ENCODE measurements at regions not wholly inside any gene's neighbourhood (a gene's known extent, or its start where the extent isn't known, plus 50 kb on each side); places are given as distances from the start of the nearest gene placed in this dataset.
A peak's percentile ranks its signal among the peaks of the same experiment; 100 is the strongest.
"Not testable (repeated sequence)": the region's sequence is repeated elsewhere in the genome, so short reads cannot be mapped to it uniquely, and the experiment has no call there.

DNA sequence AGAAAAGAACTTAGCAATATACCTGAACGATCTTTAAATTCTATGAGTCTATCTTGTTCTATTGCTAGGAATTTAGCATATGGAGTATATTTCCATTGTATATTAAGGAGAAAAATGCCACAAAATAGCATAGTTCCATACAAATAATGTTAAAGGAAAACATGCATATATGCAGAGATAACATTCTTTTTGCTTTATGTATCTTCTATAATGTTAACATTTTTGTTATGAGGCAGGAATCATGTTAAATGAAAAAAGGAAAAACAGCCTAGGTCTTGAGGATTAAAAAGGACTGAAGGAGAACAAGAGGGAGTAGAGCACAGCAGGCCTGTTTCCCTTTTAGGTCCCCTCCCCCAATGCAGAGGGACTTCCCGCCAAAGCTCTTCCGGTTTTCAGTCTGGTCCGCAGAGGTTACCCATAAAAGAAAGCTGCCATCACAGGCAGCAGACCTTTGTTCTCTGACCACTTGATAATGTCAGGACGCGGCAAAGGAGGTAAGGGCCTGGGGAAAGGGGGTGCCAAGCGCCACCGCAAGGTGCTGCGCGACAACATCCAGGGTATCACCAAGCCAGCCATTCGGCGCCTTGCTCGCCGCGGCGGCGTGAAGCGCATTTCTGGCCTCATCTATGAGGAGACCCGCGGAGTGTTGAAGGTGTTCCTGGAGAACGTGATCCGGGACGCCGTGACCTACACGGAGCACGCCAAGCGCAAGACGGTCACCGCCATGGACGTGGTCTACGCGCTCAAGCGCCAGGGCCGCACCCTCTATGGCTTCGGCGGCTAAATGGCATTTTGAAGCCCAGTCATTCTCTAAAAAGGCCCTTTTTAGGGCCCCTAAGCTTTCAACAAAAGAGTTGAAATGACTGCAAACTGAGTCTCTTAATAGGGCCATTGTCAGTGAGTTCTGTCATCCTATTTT, 108.4 kb upstream of the PRSS16 start:
- peak; percentile 65 for DNase-seq

DNA sequence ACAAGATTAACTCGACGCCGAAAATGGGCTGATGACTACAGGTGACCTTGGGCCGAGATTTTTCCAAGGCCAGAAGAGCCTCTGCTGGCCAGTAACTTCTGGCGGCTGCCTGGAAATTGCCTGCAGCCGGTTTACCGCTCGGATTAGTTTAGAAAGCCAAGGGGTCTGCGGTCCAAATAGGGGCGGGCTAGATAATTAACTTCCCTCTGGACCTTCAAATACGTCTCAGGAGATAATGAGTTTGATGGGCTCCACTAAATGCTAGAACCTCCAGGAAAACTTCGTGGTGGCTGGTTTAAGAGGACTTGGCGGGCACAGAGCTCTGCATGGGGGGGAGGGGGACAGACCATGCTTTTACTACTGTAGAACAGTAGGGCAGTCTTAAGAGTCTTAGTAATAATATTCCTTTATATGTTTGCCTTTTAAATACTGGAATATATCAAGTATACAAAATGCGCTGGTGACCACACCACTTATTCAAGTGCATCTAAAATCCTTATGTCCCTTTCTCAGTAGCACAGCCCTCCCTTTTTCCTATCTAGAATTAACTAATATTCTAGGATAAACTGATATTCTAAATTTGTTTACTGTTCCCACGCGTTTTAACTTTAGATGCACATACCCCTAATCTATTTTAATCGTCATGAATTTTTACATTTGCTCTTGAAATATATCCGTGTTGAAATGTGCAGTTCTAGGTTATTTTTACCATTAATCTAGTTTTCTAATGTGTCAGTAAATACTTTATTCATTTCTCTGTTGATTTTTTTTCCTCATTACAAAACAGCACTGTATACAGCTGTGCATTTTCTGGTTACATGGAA, 107.5 kb upstream of the PRSS16 start:
- peak; percentile 43 for DNase-seq

DNA sequence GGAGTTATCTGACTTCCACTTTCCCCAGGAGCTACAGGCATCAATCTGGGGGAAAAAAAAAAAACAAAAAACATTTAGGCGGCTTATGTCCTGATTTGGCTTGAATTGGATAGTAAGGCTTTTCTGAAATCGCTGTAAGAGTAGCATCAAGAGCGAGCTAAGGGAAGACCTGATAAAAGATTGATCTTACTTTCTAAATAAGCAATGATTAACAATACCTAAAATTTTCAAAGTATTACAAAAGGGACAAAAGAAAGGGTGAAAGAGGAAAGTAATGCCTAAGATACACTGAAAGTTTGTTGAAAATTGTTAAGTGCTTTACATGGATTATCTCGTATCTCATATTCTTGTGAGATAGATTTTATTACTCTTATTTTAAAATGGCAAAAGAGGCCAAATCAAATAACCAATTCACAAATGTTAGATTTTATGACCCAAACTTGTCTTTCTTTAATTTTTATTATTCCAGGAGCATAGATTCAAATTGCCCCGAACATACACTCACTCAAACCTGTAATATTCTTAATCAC, 106.4 kb upstream of the PRSS16 start:
- DNase-seq = no peak

GRCh38 chr6:27141529-27142015, 105.9 kb upstream of the PRSS16 start:
- no peak for DNase-seq

- DNase-seq = not testable (repeated sequence)
Measured at GRCh38 chr6:27143020-27143388, 104.5 kb upstream of the PRSS16 start.

- no peak for DNase-seq
Measured at GRCh38 chr6:27143474-27144026, 104.0 kb upstream of the PRSS16 start.

GRCh38 chr6:27144740-27145079, 102.8 kb upstream of the PRSS16 start:
- no peak for DNase-seq

DNA sequence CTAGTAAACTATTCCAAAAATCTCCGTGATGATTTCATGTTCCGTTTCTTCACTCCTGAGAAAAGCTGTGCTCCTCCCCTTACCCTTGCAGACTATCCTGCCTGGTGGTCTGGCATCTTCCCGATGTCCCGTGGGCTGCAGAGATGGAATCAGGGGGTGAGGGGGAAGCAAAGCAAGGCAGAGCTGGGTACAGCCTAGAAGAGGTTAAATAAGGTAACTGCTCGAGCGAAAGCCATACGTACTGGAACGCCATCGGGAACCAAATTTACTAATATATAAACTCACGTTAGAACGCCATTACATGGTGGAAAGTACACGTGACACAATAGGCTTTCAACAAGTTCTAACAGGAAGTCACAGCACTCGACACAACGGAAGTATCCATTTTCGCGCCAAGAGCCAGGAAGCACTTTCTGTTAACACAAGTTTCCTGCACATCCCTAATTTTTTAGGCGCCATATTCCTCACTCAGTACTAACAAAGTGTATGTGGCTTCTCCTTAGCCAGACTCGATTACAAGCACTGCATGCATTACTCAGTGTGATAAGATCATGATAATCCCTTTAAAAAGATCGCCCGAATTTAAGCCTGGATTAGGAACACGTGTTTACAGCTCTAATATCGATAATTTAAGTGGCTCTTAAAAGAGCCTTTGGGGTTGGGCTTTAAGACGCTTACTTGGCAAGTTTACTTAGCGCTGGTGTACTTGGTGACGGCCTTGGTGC, 101.6 kb upstream of the PRSS16 start:
- DNase-seq = peak; percentile 86

DNA sequence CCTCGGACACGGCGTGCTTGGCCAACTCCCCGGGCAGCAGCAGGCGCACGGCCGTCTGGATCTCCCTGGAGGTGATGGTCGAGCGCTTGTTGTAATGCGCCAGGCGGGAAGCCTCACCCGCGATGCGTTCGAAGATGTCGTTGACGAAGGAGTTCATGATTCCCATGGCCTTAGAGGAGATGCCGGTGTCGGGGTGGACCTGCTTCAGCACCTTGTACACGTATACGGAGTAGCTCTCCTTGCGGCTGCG, 101.1 kb upstream of the PRSS16 start:
- not testable (repeated sequence) for DNase-seq

DNA sequence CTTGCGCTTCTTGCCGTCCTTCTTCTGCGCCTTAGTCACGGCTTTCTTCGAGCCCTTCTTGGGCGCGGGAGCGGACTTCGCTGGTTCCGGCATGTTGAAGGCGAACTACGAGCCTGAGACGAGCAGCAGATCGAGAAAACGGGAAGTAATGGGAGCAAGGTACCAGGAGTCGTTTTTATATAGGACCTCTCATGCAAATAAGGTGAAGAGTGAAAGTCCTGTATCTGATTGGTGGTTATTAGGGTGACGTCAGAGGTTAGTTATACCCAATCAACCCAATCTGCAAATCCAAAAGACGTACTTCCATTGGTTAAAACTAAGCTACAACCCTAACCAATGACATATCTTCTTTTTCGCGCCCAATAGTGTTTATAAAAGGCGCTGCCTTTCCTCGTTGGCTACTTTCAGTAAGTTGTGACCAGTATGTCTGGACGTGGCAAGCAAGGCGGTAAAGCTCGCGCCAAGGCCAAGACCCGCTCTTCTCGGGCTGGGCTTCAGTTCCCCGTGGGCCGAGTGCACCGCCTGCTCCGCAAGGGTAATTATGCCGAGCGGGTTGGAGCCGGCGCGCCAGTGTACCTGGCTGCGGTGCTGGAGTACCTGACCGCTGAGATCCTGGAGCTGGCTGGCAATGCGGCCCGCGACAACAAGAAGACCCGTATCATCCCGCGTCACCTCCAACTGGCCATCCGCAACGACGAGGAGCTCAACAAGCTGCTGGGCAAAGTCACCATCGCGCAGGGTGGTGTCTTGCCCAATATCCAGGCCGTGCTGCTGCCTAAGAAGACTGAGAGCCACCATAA, 100.6 kb upstream of the PRSS16 start:
- peak; percentile 99 for DNase-seq

DNA sequence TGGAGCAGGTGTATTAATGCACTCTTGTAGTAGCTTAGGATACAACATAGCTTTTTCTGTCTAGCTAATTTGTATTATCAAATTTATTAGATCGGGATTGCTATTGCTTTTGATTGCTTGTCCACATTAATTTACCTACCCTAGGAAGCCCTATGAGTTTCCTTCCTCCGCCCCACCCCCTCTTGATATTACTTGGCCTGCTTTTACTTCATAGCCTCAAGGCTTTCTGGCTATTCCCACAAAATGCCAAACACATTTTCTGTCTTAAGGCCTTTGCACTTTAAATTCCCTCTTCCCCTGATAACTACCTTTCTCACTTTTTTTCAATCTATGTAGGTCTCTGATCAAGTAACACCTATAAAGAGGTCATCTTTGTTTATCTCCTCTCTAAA, 99.1 kb upstream of the PRSS16 start:
- DNase-seq = no peak

DNA sequence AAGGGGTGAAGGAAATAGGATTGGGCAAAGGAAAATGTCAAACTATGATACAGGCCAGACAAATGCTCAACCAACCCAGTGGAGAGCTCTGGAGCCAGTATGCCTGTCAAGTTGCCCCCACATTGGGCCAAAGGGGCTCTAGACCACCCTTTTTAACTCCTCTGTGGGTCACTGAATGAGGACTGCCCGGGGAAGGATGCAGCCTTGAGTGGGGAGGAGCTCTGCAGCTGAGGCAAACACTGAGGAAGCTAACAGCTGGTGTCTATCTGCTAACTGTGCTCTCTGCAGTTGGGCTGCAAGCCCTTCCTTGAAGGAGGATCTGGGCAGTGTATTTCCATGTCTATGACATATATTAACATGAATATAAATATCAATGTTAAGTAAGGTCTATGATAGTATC, 98.4 kb upstream of the PRSS16 start:
- no peak for DNase-seq

GRCh38 chr6:27154696-27155095, 92.8 kb upstream of the PRSS16 start:
- no peak for DNase-seq

DNA sequence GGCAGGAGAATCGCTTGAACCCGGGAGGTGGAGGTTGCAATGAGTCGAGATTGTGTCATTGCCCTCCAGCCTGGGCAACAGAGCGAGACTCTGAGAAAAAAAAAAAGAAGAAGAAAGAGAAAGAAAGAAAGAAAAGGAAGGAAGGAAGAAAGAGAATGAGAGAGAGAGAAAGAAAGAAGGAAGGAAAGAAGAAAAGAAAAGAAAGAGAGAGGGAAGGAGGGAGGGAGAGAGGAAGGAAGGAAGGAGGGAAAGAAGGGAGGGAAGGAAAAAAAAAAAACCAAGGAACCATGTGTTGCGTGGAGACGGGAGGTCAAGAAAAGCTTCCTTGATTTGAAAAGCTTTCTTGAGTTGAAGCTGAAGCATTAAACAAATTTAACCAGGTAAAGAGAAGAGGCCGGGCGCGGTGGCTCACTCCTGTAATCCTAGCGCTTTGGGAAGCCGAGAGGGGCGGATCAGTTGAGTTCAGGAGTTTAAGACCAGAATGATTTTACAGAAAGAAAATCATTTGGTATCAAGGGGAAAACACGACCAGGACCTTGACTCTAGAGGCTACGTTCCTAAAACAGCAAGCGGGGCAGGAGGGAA, 90.5 kb upstream of the PRSS16 start:
- DNase-seq = peak; percentile 13

DNA sequence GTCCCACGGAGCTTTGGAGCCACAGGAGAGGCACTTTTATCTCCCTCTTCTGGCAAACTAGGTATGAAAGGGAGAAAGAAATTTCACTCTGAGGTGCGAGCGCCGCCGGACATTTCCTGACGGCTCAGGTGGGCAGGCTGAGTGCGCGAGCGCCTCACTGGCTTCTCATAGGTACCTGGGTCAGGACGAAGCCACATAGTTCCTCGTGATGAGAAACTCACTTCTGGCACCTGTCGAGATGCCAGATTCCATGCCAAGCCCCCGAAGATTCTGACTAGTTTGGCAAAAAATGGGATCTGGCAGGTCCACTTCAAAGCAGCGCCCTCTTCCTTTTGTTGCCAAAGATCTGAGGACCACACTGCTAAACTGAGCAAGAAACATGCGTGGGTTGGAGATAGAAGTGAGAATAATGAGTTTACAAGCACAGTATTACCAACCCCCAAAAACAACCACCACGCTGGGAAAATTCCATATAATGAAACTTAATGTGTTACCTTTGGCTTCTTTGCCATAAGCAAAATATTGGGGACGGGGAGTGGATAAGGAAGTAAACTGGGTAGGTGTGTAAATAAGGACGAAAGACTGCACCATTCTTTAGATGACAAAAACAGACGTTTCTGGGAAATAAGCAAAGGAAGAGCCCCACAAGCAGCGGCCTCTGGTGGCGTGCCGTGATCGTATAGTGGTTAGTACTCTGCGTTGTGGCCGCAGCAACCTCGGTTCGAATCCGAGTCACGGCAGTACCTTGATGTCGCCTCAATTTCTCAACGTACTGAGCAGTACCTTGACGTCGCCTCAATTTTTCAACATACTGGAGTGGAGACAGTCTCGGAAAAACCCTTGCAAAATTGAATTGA, 89.8 kb upstream of the PRSS16 start:
- DNase-seq = peak; percentile 68

- no peak for DNase-seq
Measured at GRCh38 chr6:27158316-27158643, 89.2 kb upstream of the PRSS16 start.

- DNase-seq = no peak
Measured at GRCh38 chr6:27159725-27160124, 87.8 kb upstream of the PRSS16 start.

- DNase-seq = no peak
Measured at GRCh38 chr6:27161115-27161514, 86.4 kb upstream of the PRSS16 start.

GRCh38 chr6:27161603-27161945, 85.9 kb upstream of the PRSS16 start:
- DNase-seq = no peak

DNA sequence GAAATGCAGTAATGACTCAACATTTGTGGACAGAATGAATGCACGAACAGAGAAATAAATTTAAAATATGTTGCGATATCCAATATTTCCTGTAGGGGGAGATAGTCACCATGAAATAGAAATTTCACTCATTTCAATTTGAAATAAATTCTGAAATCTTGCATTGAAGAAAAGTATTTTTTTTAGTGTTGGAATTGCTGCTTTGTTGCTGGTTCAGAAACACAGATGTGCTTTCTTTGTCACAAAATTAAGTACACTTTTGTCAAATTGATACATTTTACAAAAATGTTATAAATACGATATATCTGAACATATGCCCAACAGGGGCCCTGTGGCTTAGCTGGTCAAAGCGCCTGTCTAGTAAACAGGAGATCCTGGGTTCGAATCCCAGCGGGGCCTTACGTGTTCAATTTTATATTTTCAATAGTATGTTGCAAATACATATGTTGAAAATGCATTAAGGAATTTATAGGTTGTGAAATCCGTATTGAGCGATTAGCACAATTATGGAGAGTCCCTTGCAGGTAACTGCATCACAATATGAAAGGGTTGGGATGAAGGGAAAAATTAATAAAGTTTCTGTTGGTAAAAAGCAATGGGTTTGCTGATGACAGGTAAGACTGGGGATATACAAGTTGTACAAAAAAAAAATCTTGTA, 85.4 kb upstream of the PRSS16 start:
- DNase-seq = peak; percentile 62
